SK-N-SH treated with all-trans-retinoic acid at 6 μM for 48 hours (cell line): ENCODE measurements at regions not wholly inside any gene's neighbourhood (a gene's known extent, or its start where the extent isn't known, plus 50 kb on each side); places are given as distances from the start of the nearest gene placed in this dataset.

ENCODE experiments used
- ATAC-seq: fragments of 200-7000 bp; cut with Tn5 transposase; 3 replicates; pipeline ENCODE4 v1.9.1; 2020; ENCODE audit warnings: mild to moderate bottlenecking, moderate library complexity
- ARNTL ChIP-seq: fragments of 450-650 bp; formaldehyde crosslinking; IDR thresholded peaks from 2 replicates; pipeline ENCODE4 v1.5.0; 2020; ENCODE audit warnings: low read depth, mild to moderate bottlenecking, moderate library complexity, borderline replicate concordance
- BACH2 ChIP-seq: fragments of 250-450 bp; sonication (Bioruptor Pico); IDR thresholded peaks from 2 replicates; pipeline ENCODE4 v1.9.0; 2021; ENCODE audit warnings: mild to moderate bottlenecking, borderline replicate concordance
- CSDC2 ChIP-seq: fragments of 250-450 bp; sonication (Bioruptor Pico); IDR thresholded peaks from 2 replicates; pipeline ENCODE4 v1.5.0; 2020; ENCODE audit warnings: mild to moderate bottlenecking, moderate library complexity
- ESRRG ChIP-seq: fragments of 250-450 bp; sonication (Bioruptor Pico); IDR thresholded peaks from 2 replicates; pipeline ENCODE4 v1.6.1; 2021; ENCODE audit warnings: mild to moderate bottlenecking
- GLIS3 ChIP-seq: fragments of 250-450 bp; sonication (Bioruptor Pico); IDR thresholded peaks from 2 replicates; pipeline ENCODE4 v1.5.0; 2020; ENCODE audit warnings: mild to moderate bottlenecking, moderate library complexity
- ISL1 ChIP-seq: fragments of 250-450 bp; sonication (Bioruptor Pico); IDR thresholded peaks from 2 replicates; pipeline ENCODE4 v2.1.2; 2022; ENCODE audit warnings: mild to moderate bottlenecking, moderate library complexity
- PPARA ChIP-seq: fragments of 250-450 bp; sonication (Bioruptor Pico); IDR thresholded peaks from 2 replicates; pipeline ENCODE4 v1.5.0; 2020; ENCODE audit warnings: mild to moderate bottlenecking, borderline replicate concordance
- SNAI2 ChIP-seq: fragments of 250-450 bp; sonication (Bioruptor Pico); IDR thresholded peaks from 2 replicates; pipeline ENCODE4 v1.5.0; 2020; ENCODE audit warnings: mild to moderate bottlenecking, moderate library complexity
- TCF4 ChIP-seq: fragments of 250-450 bp; sonication (Bioruptor Pico); IDR thresholded peaks from 2 replicates; pipeline ENCODE4 v1.8.0; 2021; ENCODE audit warnings: mild to moderate bottlenecking, moderate library complexity, borderline replicate concordance
- ZC3H10 ChIP-seq: fragments of 250-450 bp; sonication (Bioruptor Pico); IDR thresholded peaks from 2 replicates; pipeline ENCODE4 v1.5.1; 2021; ENCODE audit warnings: mild to moderate bottlenecking, moderate library complexity
- ZFP3 ChIP-seq: fragments of 250-450 bp; sonication (Bioruptor Pico); IDR thresholded peaks from 2 replicates; pipeline ENCODE4 v1.5.0; 2020; ENCODE audit warnings: mild to moderate bottlenecking, moderate library complexity
- ZFP30 ChIP-seq: fragments of 450-650 bp; formaldehyde crosslinking; IDR thresholded peaks from 2 replicates; pipeline ENCODE4 v1.5.0; 2022; ENCODE audit warnings: mild to moderate bottlenecking, moderate library complexity
- ZNF565 ChIP-seq: fragments of 450-650 bp; formaldehyde crosslinking; conservative IDR thresholded peaks from 2 replicates; pipeline ENCODE4 v1.5.0; 2020; ENCODE audit warnings: low read depth, mild to moderate bottlenecking, moderate library complexity
- ZNF70 ChIP-seq: fragments of 450-650 bp; formaldehyde crosslinking; IDR thresholded peaks from 2 replicates; pipeline ENCODE4 v1.5.0; 2020; ENCODE audit warnings: mild to moderate bottlenecking, moderate library complexity
- ZNF8 ChIP-seq: fragments of 450-650 bp; formaldehyde crosslinking; IDR thresholded peaks from 2 replicates; pipeline ENCODE4 v1.5.0; 2020; ENCODE audit warnings: mild to moderate bottlenecking, moderate library complexity
- TF ChIP-seq, protein P1 (sequence below): fragments of 250-450 bp; sonication (Bioruptor Pico); IDR thresholded peaks from 2 replicates; pipeline ENCODE4 v1.8.0; 2020; ENCODE audit warnings: mild to moderate bottlenecking, moderate library complexity, borderline replicate concordance
- TF ChIP-seq, protein P2 (sequence below): fragments of 250-450 bp; sonication (Bioruptor Pico); IDR thresholded peaks from 2 replicates; pipeline ENCODE4 v1.5.1; 2021; ENCODE audit warnings: mild to moderate bottlenecking, moderate library complexity
- TF ChIP-seq, protein P3 (sequence below): fragments of 250-450 bp; sonication (Bioruptor Pico); IDR thresholded peaks from 2 replicates; pipeline ENCODE4 v1.5.0; 2020; ENCODE audit warnings: mild to moderate bottlenecking, moderate library complexity

DNA sequence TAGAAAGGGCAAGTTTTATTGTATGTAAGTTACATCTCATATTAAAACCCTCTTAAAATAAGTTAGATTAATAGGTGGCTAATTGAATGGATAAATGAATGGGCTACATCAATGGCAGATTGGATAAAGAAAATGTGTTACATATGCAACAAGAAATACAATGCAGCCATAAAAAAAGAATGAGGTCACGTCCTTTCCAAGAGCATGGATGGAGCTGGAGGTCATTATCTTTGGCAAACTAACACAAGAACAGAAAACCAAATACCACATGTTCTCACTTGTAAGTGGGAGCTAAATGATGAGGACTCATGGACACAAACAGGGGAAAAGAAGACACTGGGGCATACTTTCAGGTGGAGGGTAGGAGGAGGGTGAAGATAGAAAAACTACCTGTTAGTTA lies 182.2 kb upstream of the GNAI1 start:
- TF ChIP-seq SNAI2 (CRISPR knock-in tag) (no peak), CSDC2 (CRISPR knock-in tag) (0 out of 2 replicates have a peak, but pooled peaks have one; percentile 26), BACH2 (CRISPR knock-in tag) (no peak), PPARA (CRISPR knock-in tag) (no peak), ZNF70 (CRISPR knock-in tag) (peak; percentile 93), TCF4 (CRISPR knock-in tag) (peak; percentile 23; the same call in 1 of the 2 replicates)
- ATAC-seq = no peak; the same call in 2 of the 3 replicates

DNA sequence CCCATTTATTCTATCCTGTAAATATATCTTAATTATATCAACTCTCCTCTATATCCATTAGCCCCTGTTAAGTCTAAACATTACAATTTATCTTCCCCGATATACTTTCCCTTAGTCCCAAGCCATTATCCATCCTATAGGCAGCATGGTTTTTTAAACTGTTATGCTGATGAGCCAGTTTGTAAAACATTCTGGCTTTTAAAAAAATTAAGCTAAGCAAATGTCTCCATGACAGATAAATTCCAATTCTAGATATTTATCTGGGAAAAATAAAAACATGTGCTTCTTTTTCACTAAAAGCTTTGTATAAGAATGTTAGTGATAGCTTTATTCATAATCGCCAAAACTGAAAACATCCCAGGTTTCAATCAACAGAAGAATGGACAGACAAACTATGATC lies 183.2 kb upstream of the GNAI1 start:
- ATAC-seq = no peak
- TF ChIP-seq ESRRG (CRISPR knock-in tag) (0 out of 2 replicates have a peak, but pooled peaks have one; percentile 7), TCF4 (CRISPR knock-in tag) (peak; percentile 85), ZC3H10 (CRISPR knock-in tag) (no peak), ISL1 (CRISPR knock-in tag) (peak; percentile 62), ARNTL (CRISPR knock-in tag) (no peak), ZNF8 (CRISPR knock-in tag) (0 out of 2 replicates have a peak, but pooled peaks have one; percentile 30)

DNA sequence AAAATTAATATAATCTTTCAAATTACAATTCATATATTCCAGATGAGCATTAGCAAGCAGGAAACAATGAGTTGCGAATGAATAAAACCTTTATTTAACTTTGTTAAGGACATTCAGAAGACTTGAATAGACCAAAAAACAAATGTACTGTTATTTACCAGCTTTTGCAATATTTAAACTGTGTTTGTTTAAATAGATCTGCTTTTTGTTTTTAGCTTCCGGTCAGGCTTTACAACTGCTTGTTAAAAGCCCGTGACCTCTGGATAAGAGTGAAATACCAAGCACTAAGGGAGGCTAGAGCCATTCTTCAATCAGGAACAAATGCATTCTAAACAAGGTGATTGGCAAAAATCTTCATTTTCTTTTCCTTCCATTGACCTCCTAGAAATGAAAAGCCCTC lies 184.9 kb upstream of the GNAI1 start:
- ATAC-seq = no peak
- no peak for TF ChIP-seq PPARA (CRISPR knock-in tag)
- TF ChIP-seq, protein P1, sequence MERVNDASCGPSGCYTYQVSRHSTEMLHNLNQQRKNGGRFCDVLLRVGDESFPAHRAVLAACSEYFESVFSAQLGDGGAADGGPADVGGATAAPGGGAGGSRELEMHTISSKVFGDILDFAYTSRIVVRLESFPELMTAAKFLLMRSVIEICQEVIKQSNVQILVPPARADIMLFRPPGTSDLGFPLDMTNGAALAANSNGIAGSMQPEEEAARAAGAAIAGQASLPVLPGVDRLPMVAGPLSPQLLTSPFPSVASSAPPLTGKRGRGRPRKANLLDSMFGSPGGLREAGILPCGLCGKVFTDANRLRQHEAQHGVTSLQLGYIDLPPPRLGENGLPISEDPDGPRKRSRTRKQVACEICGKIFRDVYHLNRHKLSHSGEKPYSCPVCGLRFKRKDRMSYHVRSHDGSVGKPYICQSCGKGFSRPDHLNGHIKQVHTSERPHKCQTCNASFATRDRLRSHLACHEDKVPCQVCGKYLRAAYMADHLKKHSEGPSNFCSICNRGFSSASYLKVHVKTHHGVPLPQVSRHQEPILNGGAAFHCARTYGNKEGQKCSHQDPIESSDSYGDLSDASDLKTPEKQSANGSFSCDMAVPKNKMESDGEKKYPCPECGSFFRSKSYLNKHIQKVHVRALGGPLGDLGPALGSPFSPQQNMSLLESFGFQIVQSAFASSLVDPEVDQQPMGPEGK (CRISPR knock-in tag) = no peak
- TF ChIP-seq ZFP3 (CRISPR knock-in tag) = no peak
- TF ChIP-seq, protein P2, sequence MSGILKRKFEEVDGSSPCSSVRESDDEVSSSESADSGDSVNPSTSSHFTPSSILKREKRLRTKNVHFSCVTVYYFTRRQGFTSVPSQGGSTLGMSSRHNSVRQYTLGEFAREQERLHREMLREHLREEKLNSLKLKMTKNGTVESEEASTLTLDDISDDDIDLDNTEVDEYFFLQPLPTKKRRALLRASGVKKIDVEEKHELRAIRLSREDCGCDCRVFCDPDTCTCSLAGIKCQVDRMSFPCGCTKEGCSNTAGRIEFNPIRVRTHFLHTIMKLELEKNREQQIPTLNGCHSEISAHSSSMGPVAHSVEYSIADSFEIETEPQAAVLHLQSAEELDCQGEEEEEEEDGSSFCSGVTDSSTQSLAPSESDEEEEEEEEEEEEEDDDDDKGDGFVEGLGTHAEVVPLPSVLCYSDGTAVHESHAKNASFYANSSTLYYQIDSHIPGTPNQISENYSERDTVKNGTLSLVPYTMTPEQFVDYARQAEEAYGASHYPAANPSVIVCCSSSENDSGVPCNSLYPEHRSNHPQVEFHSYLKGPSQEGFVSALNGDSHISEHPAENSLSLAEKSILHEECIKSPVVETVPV (CRISPR knock-in tag) = no peak
- TF ChIP-seq ESRRG (CRISPR knock-in tag) = no peak

DNA sequence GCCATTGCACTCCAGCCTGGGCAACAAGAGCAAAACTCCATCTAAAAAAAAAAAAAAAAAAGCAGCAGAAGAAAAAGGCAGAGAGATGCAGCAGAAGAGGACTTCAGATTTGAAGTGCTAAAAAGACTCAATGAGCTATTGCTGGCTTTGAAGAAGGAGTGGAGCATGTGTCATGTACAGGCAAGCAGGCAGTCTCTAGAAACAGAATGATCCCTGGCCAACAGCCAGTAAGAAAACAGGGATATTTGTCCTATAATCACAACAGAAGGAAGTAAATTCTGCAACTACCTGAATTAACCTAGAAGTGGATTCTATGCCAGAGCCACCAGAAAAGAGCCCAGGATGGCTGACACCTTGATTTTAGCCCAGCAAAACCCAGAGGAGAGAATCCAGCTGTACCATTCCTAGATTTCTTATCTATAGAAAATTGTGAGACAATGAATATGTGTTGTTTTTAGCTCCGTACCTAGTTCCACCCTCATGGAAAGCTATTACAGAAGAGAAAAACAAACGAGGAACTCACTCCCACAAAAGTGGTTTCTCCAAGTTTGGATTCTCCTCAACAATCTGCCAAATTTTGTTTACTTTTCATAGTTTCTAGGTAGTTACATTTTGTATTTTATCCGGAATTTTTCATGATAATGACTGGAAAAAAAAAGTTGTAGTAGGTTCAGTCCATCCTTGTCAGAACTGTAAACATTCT lies 198.2 kb upstream of the GNAI1 start:
- TF ChIP-seq GLIS3 (no peak), CSDC2 (CRISPR knock-in tag) (no peak), BACH2 (CRISPR knock-in tag) (no peak), ZNF565 (no peak), ZNF8 (CRISPR knock-in tag) (no peak), ESRRG (CRISPR knock-in tag) (no peak), ARNTL (CRISPR knock-in tag) (no peak), ZFP30 (CRISPR knock-in tag) (no peak), ZFP3 (CRISPR knock-in tag) (no peak), SNAI2 (CRISPR knock-in tag) (no peak)
- TF ChIP-seq, protein P2 (CRISPR knock-in tag) = no peak
- TF ChIP-seq, protein P3, sequence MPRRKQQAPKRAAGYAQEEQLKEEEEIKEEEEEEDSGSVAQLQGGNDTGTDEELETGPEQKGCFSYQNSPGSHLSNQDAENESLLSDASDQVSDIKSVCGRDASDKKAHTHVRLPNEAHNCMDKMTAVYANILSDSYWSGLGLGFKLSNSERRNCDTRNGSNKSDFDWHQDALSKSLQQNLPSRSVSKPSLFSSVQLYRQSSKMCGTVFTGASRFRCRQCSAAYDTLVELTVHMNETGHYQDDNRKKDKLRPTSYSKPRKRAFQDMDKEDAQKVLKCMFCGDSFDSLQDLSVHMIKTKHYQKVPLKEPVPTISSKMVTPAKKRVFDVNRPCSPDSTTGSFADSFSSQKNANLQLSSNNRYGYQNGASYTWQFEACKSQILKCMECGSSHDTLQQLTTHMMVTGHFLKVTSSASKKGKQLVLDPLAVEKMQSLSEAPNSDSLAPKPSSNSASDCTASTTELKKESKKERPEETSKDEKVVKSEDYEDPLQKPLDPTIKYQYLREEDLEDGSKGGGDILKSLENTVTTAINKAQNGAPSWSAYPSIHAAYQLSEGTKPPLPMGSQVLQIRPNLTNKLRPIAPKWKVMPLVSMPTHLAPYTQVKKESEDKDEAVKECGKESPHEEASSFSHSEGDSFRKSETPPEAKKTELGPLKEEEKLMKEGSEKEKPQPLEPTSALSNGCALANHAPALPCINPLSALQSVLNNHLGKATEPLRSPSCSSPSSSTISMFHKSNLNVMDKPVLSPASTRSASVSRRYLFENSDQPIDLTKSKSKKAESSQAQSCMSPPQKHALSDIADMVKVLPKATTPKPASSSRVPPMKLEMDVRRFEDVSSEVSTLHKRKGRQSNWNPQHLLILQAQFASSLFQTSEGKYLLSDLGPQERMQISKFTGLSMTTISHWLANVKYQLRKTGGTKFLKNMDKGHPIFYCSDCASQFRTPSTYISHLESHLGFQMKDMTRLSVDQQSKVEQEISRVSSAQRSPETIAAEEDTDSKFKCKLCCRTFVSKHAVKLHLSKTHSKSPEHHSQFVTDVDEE (CRISPR knock-in tag) = no peak
- ATAC-seq = no peak
